Amniotic epithelial cell (primary cell): ENCODE measurements at regions not wholly inside any gene's neighbourhood (a gene's known extent, or its start where the extent isn't known, plus 50 kb on each side); places are given as distances from the start of the nearest gene placed in this dataset.

Source experiments
- DNase-seq: peaks from one replicate; pipeline ENCODE4 v3.0.0-alpha.2; 2010; ENCODE audit warnings: low read depth

GRCh38 chr16:74169687-74170376 is 126.8 kb upstream of the PSMD7 start:
- no peak for DNase-seq

- DNase-seq: no peak
These were observed 127.5 kb upstream of the PSMD7 start for GRCh38 chr16:74169066-74169465.

DNA sequence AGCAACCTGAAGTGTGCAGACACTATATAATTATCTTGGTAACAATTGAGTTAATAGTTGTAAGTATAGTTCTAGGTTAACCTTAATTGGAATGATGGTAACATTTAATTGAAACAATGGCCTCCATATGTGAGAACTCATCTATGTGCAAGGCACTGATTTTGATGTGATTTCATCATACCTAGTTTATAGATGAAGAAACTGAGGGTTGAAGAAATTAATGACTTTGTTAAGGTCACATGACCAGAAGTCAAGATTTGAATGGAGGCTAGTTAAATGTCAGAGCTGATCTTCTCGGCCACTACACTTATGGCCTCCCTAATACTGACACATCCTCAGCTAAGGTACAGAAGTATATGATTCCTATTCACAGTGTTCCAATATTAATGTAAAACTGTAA is 128.2 kb upstream of the PSMD7 start:
- no peak for DNase-seq

DNA sequence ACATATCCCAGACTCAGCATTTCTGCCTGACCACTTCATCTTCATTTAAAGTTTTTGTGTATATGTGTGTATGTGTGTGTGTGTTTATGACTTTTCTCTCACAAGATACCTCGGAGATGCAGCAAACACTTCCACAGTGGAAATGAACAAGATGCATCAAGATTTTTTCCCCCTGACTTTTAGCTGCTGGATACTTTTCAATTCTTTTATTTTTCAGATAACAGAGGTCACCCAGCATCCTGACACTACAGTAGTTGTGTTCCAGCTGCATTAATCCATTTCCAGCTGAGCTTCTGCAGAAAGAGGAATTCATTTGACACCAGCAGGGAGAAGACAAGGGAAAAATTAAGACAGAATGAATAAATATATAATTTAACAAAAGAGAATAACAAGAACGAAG is 130.2 kb upstream of the PSMD7 start:
- no peak for DNase-seq

DNA sequence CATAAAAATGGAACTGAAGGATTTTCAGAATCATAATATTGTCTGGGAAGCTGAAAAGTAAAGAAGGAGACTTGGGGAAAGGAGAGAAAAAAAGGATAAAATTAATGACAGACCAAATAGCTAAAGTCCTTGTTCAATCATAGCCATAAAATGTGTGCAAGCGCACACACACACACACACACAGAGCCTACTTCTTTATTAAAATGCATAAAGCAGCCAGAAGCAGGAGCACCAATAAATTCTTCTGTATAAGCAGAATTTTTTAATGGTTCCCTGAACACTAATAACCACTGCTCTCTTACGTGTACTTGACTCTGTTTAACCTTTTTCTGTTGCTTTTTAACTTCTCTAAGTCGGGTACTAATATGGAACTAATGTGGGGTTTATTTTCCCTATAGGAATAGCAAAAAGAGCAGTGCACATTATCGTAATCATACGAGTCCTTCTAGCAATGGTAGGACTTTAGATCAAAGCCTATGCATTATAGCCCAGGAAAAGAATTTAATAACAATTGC is 131.0 kb upstream of the PSMD7 start:
- no peak for DNase-seq

- DNase-seq: no peak
These were observed 135.9 kb upstream of the PSMD7 start for GRCh38 chr16:74160759-74161158.

- DNase-seq: no peak
These were observed 142.8 kb upstream of the PSMD7 start for GRCh38 chr16:74153773-74154172.

- DNase-seq: no peak
These were observed 150.0 kb upstream of the PSMD7 start for GRCh38 chr16:74146643-74147042.

DNA sequence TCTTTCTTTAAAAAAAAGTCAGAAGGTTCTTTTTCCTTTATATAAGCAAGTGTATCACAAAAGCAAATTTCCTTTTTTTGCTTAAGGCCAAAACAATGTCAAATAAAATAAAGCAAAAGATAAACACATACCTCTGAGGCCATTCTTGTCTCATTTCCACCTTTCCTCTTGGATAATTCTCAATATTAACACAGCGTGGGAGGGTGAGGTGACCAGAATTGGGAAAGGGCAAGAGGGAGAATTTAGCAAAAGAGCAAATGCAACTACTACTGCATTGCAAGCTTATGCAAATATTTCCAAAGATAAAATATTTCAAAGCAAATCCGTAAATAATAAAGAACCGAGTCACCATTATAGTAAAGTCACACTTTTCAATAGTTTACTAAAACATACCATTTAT is 153.4 kb upstream of the PSMD7 start:
- no peak for DNase-seq

GRCh38 chr16:74141015-74141414 is 155.6 kb upstream of the PSMD7 start:
- DNase-seq: no peak

GRCh38 chr16:74140557-74140956 is 156.1 kb upstream of the PSMD7 start:
- no peak for DNase-seq

DNA sequence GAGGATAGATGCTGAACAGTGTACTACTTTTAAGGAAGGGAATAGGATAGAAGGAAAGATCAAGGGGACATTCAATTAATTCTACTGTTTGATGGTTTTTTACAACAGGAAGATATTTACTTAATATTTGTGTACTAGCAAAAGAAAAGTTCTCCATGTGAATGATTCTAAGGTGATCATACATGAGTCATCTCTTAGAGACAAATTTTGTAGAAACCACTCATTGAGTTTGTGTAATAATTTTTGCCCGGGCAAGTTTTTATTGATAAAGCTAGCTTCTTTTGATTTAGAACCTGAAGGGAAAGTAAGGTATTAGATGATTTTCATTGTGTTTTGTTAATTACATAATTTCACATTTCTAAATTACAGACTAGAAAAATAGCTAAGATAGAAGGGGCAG is 172.8 kb upstream of the PSMD7 start:
- no peak for DNase-seq

GRCh38 chr16:74123195-74123594 is 173.4 kb upstream of the PSMD7 start:
- no peak for DNase-seq

GRCh38 chr16:74117798-74118197 is 178.8 kb upstream of the PSMD7 start:
- no peak for DNase-seq

GRCh38 chr16:74113545-74113944 is 183.1 kb upstream of the PSMD7 start:
- DNase-seq: no peak

GRCh38 chr16:74111456-74111982 is 185.1 kb upstream of the PSMD7 start:
- DNase-seq: no peak

- no peak for DNase-seq
These were observed 188.6 kb upstream of the PSMD7 start for GRCh38 chr16:74107795-74108610.

DNA sequence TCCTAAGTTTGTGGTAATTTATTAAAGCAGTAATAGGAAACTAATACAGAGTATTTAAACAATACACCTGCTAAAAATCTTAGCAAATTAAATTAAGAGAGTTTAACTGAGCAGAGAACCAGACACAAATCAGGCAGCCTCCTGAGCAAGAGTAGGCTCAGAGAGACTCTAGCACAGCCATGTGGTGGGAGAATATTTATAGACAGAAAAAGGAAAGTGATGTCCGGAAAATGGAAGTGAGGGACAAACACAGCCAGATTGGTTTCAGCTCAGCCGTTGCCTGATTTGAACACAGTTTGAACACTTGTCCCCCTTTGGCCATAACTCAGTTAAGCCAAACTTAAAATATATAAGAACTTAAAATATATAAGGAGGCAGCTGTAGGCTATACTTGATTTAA is 192.6 kb upstream of the PSMD7 start:
- DNase-seq: no peak

- no peak for DNase-seq
These were observed 195.1 kb upstream of the PSMD7 start for GRCh38 chr16:74101379-74102137.

DNA sequence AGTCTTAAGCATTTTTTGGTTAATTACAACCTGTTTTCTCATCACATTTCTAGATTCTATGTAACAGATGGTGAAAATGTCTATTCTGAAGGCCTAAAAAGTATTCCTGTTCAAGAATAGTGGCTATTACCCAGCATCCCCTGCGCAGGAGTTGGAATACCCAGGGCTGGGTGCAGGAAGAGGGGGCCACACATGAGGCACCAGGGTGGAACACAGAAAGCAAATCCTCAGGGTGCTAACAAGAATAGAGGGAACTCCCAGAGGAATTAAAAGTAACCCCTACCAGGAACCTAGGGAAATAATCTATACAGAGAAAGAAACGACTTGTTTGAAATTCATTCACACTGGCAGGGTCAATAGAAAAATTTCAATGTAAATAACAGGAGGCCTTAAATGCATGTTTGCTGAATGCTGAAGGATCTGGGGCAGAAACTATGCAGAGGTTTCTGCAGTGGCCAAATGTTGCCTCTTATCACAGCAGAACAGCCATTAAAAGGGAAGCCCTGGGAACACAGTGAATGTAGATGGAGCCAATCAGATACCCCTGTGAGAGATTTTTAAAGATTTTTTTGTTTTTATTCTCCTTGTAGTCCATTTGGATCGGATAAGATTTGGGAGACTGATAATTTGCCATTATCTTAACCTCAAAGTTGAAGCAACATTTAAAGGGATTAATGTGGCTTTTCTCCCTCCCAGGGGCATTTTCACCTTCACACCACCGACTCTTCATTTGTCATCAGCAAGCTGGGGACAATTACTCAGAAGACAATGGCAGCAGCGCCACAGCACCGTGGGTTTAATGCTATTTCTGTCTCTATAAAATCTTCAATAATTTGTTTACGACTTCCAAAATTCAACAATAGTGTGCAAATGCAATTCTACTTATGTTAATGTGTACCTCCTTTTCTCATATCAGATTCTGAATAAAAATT is 196.0 kb upstream of the PSMD7 start:
- no peak for DNase-seq

- DNase-seq: no peak
These were observed 197.1 kb upstream of the PSMD7 start for GRCh38 chr16:74099530-74099929.
